Epithelial cell of proximal tubule (primary cell): ENCODE measurements at regions not wholly inside any gene's neighbourhood (a gene's known extent, or its start where the extent isn't known, plus 50 kb on each side); places are given as distances from the start of the nearest gene placed in this dataset.

Experiments used
- DNase-seq: peaks from one replicate; pipeline ENCODE4 v3.0.0-alpha.2; 2011; ENCODE audit warnings: low read depth
- H3K4me3 ChIP-seq: 2 replicates; pipeline ENCODE4 v1.5.1; 2011; ENCODE audit warnings: low read depth, mild to moderate bottlenecking, low read length
- TF ChIP-seq, protein P1 (sequence below): conservative IDR thresholded peaks from 2 replicates; pipeline ENCODE4 v1.5.1; 2012; ENCODE audit warnings: low read depth, mild to moderate bottlenecking, low read length

- no peak overlapping the region for H3K4me3 ChIP-seq
- TF ChIP-seq, protein P1, sequence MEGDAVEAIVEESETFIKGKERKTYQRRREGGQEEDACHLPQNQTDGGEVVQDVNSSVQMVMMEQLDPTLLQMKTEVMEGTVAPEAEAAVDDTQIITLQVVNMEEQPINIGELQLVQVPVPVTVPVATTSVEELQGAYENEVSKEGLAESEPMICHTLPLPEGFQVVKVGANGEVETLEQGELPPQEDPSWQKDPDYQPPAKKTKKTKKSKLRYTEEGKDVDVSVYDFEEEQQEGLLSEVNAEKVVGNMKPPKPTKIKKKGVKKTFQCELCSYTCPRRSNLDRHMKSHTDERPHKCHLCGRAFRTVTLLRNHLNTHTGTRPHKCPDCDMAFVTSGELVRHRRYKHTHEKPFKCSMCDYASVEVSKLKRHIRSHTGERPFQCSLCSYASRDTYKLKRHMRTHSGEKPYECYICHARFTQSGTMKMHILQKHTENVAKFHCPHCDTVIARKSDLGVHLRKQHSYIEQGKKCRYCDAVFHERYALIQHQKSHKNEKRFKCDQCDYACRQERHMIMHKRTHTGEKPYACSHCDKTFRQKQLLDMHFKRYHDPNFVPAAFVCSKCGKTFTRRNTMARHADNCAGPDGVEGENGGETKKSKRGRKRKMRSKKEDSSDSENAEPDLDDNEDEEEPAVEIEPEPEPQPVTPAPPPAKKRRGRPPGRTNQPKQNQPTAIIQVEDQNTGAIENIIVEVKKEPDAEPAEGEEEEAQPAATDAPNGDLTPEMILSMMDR = no peak
- no peak for DNase-seq
These were observed 141.8 kb upstream of the ST6GAL2 start for GRCh38 chr2:107027810-107028209.

DNA sequence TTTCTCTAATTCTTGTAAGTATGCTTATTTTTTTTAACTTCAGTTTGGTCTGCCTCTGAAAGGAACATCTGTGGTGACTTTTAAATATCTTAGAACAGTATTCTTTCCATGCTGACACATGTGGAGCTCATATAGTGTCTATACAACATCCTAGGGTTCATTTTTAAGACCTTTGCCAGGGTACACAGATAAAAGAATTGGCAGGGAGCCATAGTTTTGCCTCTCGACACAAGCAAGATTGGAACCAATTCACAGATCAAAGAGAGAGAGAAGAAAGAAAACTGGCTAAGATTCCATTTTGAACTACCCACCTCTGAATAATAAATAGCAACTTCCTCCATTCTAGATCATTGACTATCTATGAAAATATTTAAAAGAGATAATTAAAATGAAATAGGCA lies 142.7 kb upstream of the ST6GAL2 start:
- no peak for DNase-seq
- H3K4me3 ChIP-seq = no peak overlapping the region
- TF ChIP-seq, protein P1 = no peak

DNA sequence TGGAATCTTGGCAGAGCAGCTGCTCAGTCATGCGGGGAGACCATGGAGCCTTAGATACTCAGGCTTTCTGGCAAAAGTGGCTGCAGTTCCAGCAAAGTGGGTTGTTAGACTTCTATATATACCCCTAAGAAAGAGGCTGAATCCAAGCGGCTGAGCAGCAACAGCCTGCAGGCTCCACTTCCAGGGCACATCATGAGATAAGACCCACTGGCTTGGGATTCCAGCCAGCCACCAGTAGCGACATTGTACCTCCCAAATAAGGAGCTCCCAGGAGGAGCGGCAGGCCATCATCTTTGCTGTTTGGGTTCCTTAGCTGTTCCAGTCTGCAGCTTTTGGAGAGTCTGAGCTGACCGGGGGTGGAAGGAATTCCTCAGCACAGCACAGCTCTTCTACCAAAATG lies 150.3 kb upstream of the ST6GAL2 start:
- H3K4me3 ChIP-seq = no peak overlapping the region
- DNase-seq = no peak
- TF ChIP-seq, protein P1 = no peak

DNA sequence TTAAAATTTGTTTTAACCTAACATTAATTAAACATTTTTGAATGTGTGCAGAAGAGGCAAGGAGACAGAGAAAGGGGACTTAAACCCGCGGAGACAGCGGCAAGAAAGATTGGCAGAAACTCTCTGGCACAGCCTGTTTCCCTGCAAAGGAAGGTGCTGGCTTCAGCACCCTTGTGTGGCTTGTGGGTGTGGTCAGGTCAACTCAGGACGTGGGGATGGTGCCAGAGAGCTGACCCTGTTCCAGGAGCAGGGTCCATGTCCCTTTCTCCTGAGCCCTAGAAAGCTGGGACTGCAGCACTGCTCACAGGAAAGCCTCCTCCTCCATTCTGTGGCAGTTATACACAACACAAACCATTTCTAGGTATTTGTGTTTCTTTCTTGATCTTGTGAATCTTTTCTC lies 176.2 kb upstream of the ST6GAL2 start:
- no peak overlapping the region for H3K4me3 ChIP-seq
- TF ChIP-seq, protein P1 = no peak
- DNase-seq = no peak

DNA sequence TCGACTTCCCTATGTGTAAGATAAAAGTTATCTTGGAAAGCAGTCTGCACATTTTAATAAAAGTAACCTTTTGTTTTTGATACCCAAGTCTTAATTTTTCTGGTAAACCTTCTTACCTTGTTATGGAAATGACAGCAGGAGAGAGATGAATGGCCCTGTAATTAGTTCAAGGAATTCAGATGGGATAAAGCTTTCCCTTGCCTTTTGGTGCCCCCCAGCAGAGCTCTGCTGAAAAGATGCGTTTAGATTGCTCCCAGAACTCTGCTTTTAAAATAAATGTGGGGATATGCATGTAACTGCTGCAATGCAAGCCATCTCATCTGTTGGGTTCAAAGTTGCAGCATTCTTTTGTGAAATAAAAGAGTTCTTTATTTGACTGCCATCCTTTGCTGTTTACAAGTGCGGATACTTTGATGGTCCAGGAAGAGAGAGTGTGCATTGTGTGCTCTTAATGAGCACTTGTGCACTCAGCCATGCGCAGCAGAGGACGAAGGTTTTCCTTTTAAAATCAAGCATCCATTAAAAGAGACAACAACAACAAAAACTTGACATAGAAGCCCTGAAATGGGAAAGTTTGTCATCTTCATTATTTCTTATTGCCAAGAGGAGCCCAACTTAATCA lies 176.7 kb upstream of the ST6GAL2 start:
- DNase-seq = no peak

DNA sequence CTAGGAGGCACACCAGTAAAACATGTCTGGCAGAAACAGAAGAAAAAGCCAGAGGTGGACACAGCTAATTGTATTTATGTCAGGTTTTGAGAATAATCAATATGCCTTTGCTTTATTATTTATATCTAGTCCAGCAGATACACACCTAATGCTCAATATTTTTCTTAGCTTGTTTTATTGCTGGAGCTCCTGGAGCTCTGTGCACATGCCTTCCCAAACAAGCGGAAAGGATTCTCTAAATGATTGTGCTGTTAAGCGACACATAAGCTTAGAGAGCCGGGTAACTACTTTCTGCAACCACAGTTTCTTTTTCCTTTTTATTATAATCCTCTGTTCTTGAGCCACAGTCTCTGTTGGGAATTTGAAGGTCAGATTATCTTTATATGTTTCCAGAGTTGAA lies 177.3 kb upstream of the ST6GAL2 start:
- no peak overlapping the region for H3K4me3 ChIP-seq
- DNase-seq = no peak
- TF ChIP-seq, protein P1 = no peak

More for the DNA sequence above, 176.7 kb upstream of the ST6GAL2 start:
- TF ChIP-seq, protein P1 = no peak
- no peak overlapping the region for H3K4me3 ChIP-seq

- DNase-seq = no peak
- no peak overlapping the region for H3K4me3 ChIP-seq
- TF ChIP-seq, protein P1 = no peak
These were observed 178.8 kb upstream of the ST6GAL2 start for GRCh38 chr2:107064750-107065149.
